Endothelial cell of umbilical vein (primary cell): ENCODE measurements at regions not wholly inside any gene's neighbourhood (a gene's known extent, or its start where the extent isn't known, plus 50 kb on each side); places are given as distances from the start of the nearest gene placed in this dataset.

Experiments
- BruUV-seq: library from RNA; stranded (reverse); fragments of 400-500 nt; replicated peaks from 2 replicates; lab custom pipeline; 2021; lab: Mats Ljungman, UMichigan
- CTCF ChIA-PET: fragments of 300-600, 350-600 bp; sonication (Branson Sonifier 250); formaldehyde crosslinking; loops from one replicate; lab custom pipeline; 2021; ENCODE audit warnings: antibody characterized with exemption, inconsistent platforms; lab: Charles Lee
- POLR2A ChIA-PET: fragments of 300-600, 350-600 bp; sonication (Branson Sonifier 250); formaldehyde crosslinking; loops from one replicate; lab custom pipeline; 2021; ENCODE audit warnings: antibody characterized with exemption, inconsistent platforms; lab: Charles Lee
- DNase-seq: peaks from one replicate; pipeline ENCODE4 v3.0.0-alpha.2; 2011; ENCODE audit warnings: low read depth, low spot score
- FAIRE-seq: peaks from 2 replicates; lab custom pipeline; 2011; peaks lifted over from hg19 to GRCh38; lab: Jason Lieb, UNC
- H2AFZ ChIP-seq: 2 replicates; pipeline ENCODE4 v1.6.0; 2012; ENCODE audit warnings: low read depth, low read length, control low read depth, inconsistent platforms
- H3K27ac ChIP-seq: 2 replicates; pipeline ENCODE4 v1.5.1; 2011; ENCODE audit warnings: low read depth, mild to moderate bottlenecking, control low read depth, low read length, moderate library complexity; ENCODE audit not compliant: insufficient read depth
- H3K27me3 ChIP-seq, 2 experiments: 2 replicates each; pipeline versions ENCODE4 v1.6.0 to v1.6.1; 2011; ENCODE audit warnings: low read length in 2 of 2, mixed read lengths in 1 of 2; ENCODE audit not compliant: control insufficient read depth in 2 of 2, insufficient read depth in 2 of 2
- H3K36me3 ChIP-seq, 2 experiments: 2 replicates in 1 of 2; 3 replicates in 1 of 2; pipeline ENCODE4 v1.5.1; 2011; ENCODE audit warnings: low read length in 2 of 2, mild to moderate bottlenecking in 1 of 2, moderate library complexity in 1 of 2; ENCODE audit not compliant: control insufficient read depth in 2 of 2, insufficient read depth in 2 of 2; ENCODE audit errors: extremely low read depth in 1 of 2
- H3K4me1 ChIP-seq: 3 replicates; pipeline ENCODE4 v1.5.1; 2011; ENCODE audit warnings: mild to moderate bottlenecking, low read length; ENCODE audit not compliant: control insufficient read depth, insufficient read depth; ENCODE audit errors: extremely low read depth
- H3K4me2 ChIP-seq: 2 replicates; pipeline ENCODE4 v1.6.1; 2011; ENCODE audit warnings: low read length, control low read depth, mixed read lengths; ENCODE audit not compliant: insufficient read depth
- H3K4me3 ChIP-seq, 3 experiments: fragments of 200-600 bp in 1 of 3; sonication (generic), shearing (Covaris generic) in 1 of 3; replicated peaks in 1 of 3; 2 replicates each; pipeline ENCODE4 v1.5.1; 2011 to 2016; ENCODE audit warnings: control low read depth in 3 of 3, low read length in 3 of 3, mild to moderate bottlenecking in 2 of 3, inconsistent platforms in 1 of 3, low read depth in 1 of 3, moderate library complexity in 1 of 3; ENCODE audit not compliant: insufficient read depth in 1 of 3
- H3K79me2 ChIP-seq: 2 replicates; pipeline ENCODE4 v1.6.0; 2012; ENCODE audit warnings: low read length, inconsistent platforms; ENCODE audit not compliant: control insufficient read depth, insufficient read depth
- H3K9ac ChIP-seq: replicated peaks from 2 replicates; pipeline ENCODE3; 2011; ENCODE audit warnings: low read length, control low read depth; ENCODE audit not compliant: insufficient read depth; ENCODE audit errors: extremely low read depth
- H3K9me1 ChIP-seq: replicated peaks from 3 replicates; pipeline ENCODE4 v1.6.0; 2011; ENCODE audit warnings: mild to moderate bottlenecking, low read length; ENCODE audit not compliant: control insufficient read depth, insufficient read depth; ENCODE audit errors: extremely low read depth
- H3K9me3 ChIP-seq: replicated peaks from 2 replicates; pipeline ENCODE4 v1.5.1; 2012; ENCODE audit warnings: low read length, inconsistent platforms; ENCODE audit not compliant: control insufficient read depth, insufficient read depth
- H4K20me1 ChIP-seq: replicated peaks from 2 replicates; pipeline ENCODE3; 2011; ENCODE audit warnings: mild to moderate bottlenecking, low read length; ENCODE audit not compliant: control insufficient read depth, insufficient read depth; ENCODE audit errors: extremely low read depth
- CTCF ChIP-seq, 2 donors: IDR thresholded peaks; 1 replicate in 1 of 2; 2 replicates in 1 of 2; pipeline ENCODE4 v1.5.1; 2011; ENCODE audit warnings: low read length in 2 of 2, mild to moderate bottlenecking in 2 of 2, moderate library complexity in 2 of 2, control low read depth in 1 of 2, inconsistent platforms in 1 of 2, low read depth in 1 of 2; ENCODE audit not compliant: insufficient read depth in 1 of 2; ENCODE audit errors: extremely low read depth in 1 of 2
- EZH2 ChIP-seq: IDR thresholded peaks from 2 replicates; pipeline ENCODE4 v1.6.1; 2012; ENCODE audit warnings: borderline replicate concordance, low read depth, mild to moderate bottlenecking, moderate library complexity, low read length, inconsistent platforms; ENCODE audit not compliant: severe bottlenecking
- FOS ChIP-seq: IDR thresholded peaks from 2 replicates; pipeline ENCODE4 v1.6.1; 2011; ENCODE audit warnings: mild to moderate bottlenecking, low read length, moderate library complexity, borderline replicate concordance; ENCODE audit not compliant: insufficient read depth
- GATA2 ChIP-seq: IDR thresholded peaks from 2 replicates; pipeline ENCODE4 v1.7.0; 2011; ENCODE audit warnings: low read depth, mild to moderate bottlenecking, moderate library complexity, mixed read lengths, low read length; ENCODE audit not compliant: insufficient read length, insufficient read depth
- JUN ChIP-seq: IDR thresholded peaks from 2 replicates; pipeline ENCODE4 v1.6.1; 2011; ENCODE audit warnings: borderline replicate concordance, low read depth; ENCODE audit not compliant: insufficient read length, insufficient read depth
- MAX ChIP-seq: IDR thresholded peaks from 2 replicates; pipeline ENCODE4 v1.6.1; 2011; ENCODE audit not compliant: insufficient read depth, insufficient read length
- MYC ChIP-seq: IDR thresholded peaks from one replicate; pipeline ENCODE4 v1.6.1; 2011; ENCODE audit warnings: mild to moderate bottlenecking, low read depth, low read length
- POLR2A ChIP-seq: IDR thresholded peaks from 2 replicates; pipeline ENCODE4 v1.6.1; 2012; ENCODE audit warnings: low read depth, mild to moderate bottlenecking, control low read depth, low read length
- POLR2AphosphoS5 ChIP-seq: IDR thresholded peaks from 2 replicates; pipeline ENCODE4 v1.6.1; 2012; ENCODE audit warnings: low read depth, mild to moderate bottlenecking, control low read depth, low read length, moderate library complexity; ENCODE audit not compliant: insufficient read depth
- dilution Hi-C: fragments of 300-500 bp; cut with MboI; formaldehyde crosslinking; loops from one replicate; pipeline ENCODE4 v1.15.0; 2019; ENCODE audit warnings: low sequenced_read_pairs; ENCODE audit not compliant: extremely low pct_ligation_motif_present
- intact Hi-C: fragments of 100-400 bp; cut with micrococcal nuclease; formaldehyde crosslinking; loops from one replicate; pipeline ENCODE4 v1.10.0; 2022

GRCh38 chr14:104392001-104392395 lies 187.6 kb upstream of the C14orf180 start:
- H4K20me1 ChIP-seq, result no peaks in the 10 kb centered on the region
- H3K27me3 ChIP-seq, result no peaks in the 10 kb centered on the region
- BruUV-seq, result no TSS peak
- intact Hi-C loops (no loop called here), dilution Hi-C loops (no loop called here)
- H3K4me3 ChIP-seq, result no peak overlapping the region
- FAIRE-seq, result no peak
- no peaks in the 10 kb centered on the region for H3K9me3 ChIP-seq
- TF ChIP-seq CTCF (IDR thresholded peaks at IDR 0.05; ENCODE audit: extremely low read depth in 1 of 2, insufficient read depth in 1 of 2, low read depth in 1 of 2, low read length in 2 of 2), result no peak
- no peak for TF ChIP-seq GATA2
- no peak for TF ChIP-seq POLR2AphosphoS5
- no peak for TF ChIP-seq FOS
- TF ChIP-seq EZH2, result no peak
- TF ChIP-seq MYC, result no peak
- no peak for TF ChIP-seq POLR2A
- TF ChIP-seq MAX, result no peak
- TF ChIP-seq JUN, result no peak
- H3K79me2 ChIP-seq, result no peaks in the 10 kb centered on the region
- H2AFZ ChIP-seq, result no peak overlapping the region
- H3K27ac ChIP-seq, result no peak overlapping the region
- H3K4me1 ChIP-seq, result peaks cover 5% of the 10 kb centered on the region
- H3K9me1 ChIP-seq, result no peaks in the 10 kb centered on the region
- no peak overlapping the region for H3K9ac ChIP-seq
- H3K36me3 ChIP-seq, result no peaks in the 10 kb centered on the region
- ChIA-PET CTCF (no interaction called here), POLR2A (no interaction called here)
- H3K4me2 ChIP-seq, result no peak overlapping the region
- no peak for DNase-seq
